KBM-7 (cell line): ENCODE measurements at regions not wholly inside any gene's neighbourhood (a gene's known extent, or its start where the extent isn't known, plus 50 kb on each side); places are given as distances from the start of the nearest gene placed in this dataset.

Experiments used
- DNase-seq: peaks from one replicate; pipeline ENCODE4 v3.0.0-alpha.2; 2015
- in situ Hi-C: fragments of 300-500 bp; cut with MboI; formaldehyde crosslinking; loops from 2 replicates; pipeline ENCODE4 v1.14.3; 2020; ENCODE audit warnings: low sequenced_read_pairs, low pct_unique_long_range_greater_than_20kb, mixed read lengths

GRCh38 chr3:30195352-30195751 lies 411.0 kb upstream of the TGFBR2 start:
- no peak for DNase-seq

GRCh38 chr3:30198162-30198561 lies 408.2 kb upstream of the TGFBR2 start:
- peak; percentile 68 for DNase-seq
- in situ Hi-C loops: no loop called here

More at GRCh38 chr3:30195352-30195751, 411.0 kb upstream of the TGFBR2 start:
- in situ Hi-C loops: no loop called here

- in situ Hi-C loops: no loop called here
- peak; percentile 76 for DNase-seq
Observed at GRCh38 chr3:30199096-30199759, 407.2 kb upstream of the TGFBR2 start.

GRCh38 chr3:30199855-30200254 lies 406.5 kb upstream of the TGFBR2 start:
- in situ Hi-C loops: no loop called here
- DNase-seq: no peak

- DNase-seq: no peak
- in situ Hi-C loops: no loop called here
Observed at GRCh38 chr3:30201715-30202114, 404.7 kb upstream of the TGFBR2 start.

- in situ Hi-C loops: no loop called here
Observed at GRCh38 chr3:30203301-30203700, 403.1 kb upstream of the TGFBR2 start.

GRCh38 chr3:30204126-30204525 lies 402.3 kb upstream of the TGFBR2 start:
- peak; percentile 58 for DNase-seq
- in situ Hi-C loops: no loop called here

More at GRCh38 chr3:30203301-30203700, 403.1 kb upstream of the TGFBR2 start:
- no peak for DNase-seq

- DNase-seq: no peak
- in situ Hi-C loops: no loop called here
Observed at GRCh38 chr3:30206051-30206450, 400.4 kb upstream of the TGFBR2 start.

GRCh38 chr3:30221619-30222018 lies 384.8 kb upstream of the TGFBR2 start:
- peak; percentile 73 for DNase-seq
- in situ Hi-C loops: no loop called here

GRCh38 chr3:30222441-30222840 lies 384.0 kb upstream of the TGFBR2 start:
- DNase-seq: no peak
- in situ Hi-C loops: no loop called here

- no peak for DNase-seq
- in situ Hi-C loops: no loop called here
Observed at GRCh38 chr3:30225021-30225420, 381.4 kb upstream of the TGFBR2 start.

GRCh38 chr3:30226601-30227151 lies 379.7 kb upstream of the TGFBR2 start:
- in situ Hi-C loops: no loop called here
- no peak for DNase-seq

GRCh38 chr3:30227571-30228301 lies 378.7 kb upstream of the TGFBR2 start:
- DNase-seq: peak; percentile 94
- in situ Hi-C loops: no loop called here

- in situ Hi-C loops: no loop called here
- DNase-seq: no peak
Observed at GRCh38 chr3:30228302-30228631, 378.1 kb upstream of the TGFBR2 start.

GRCh38 chr3:30231277-30232141 lies 374.9 kb upstream of the TGFBR2 start:
- in situ Hi-C loops: no loop called here
- DNase-seq: no peak

- in situ Hi-C loops: no loop called here
- DNase-seq: peak; percentile 74
Observed at GRCh38 chr3:30232142-30232541, 374.3 kb upstream of the TGFBR2 start.

- DNase-seq: no peak
- in situ Hi-C loops: no loop called here
Observed at GRCh38 chr3:30233913-30234646, 372.3 kb upstream of the TGFBR2 start.

GRCh38 chr3:30236011-30236410 lies 370.4 kb upstream of the TGFBR2 start:
- no peak for DNase-seq
- in situ Hi-C loops: no loop called here

GRCh38 chr3:30241721-30242120 lies 364.7 kb upstream of the TGFBR2 start:
- no peak for DNase-seq
- in situ Hi-C loops: no loop called here
